Caki2 (cell line): ENCODE measurements at regions not wholly inside any gene's neighbourhood (a gene's known extent, or its start where the extent isn't known, plus 50 kb on each side); places are given as distances from the start of the nearest gene placed in this dataset.

ENCODE experiments used
- DNase-seq: peaks from one replicate; pipeline ENCODE4 v3.0.0-alpha.2; 2015; ENCODE audit warnings: low read depth
- in situ Hi-C: cut with HindIII; loops from 2 replicates; pipeline ENCODE4 v1.10.0; 2016; ENCODE audit warnings: low sequenced_read_pairs, low pct_unique_long_range_greater_than_20kb, mixed read lengths

- in situ Hi-C loops: no loop called here
- DNase-seq: no peak
Measured at GRCh38 chr6:126091466-126091865, 105.1 kb downstream of the TRMT11 start.

GRCh38 chr6:126093108-126093507 is 106.8 kb downstream of the TRMT11 start:
- in situ Hi-C loops: no loop called here

GRCh38 chr6:126094411-126094810 is 108.1 kb downstream of the TRMT11 start:
- in situ Hi-C loops: no loop called here

More at GRCh38 chr6:126093108-126093507, 106.8 kb downstream of the TRMT11 start:
- no peak for DNase-seq

GRCh38 chr6:126100386-126100785 is 114.0 kb downstream of the TRMT11 start:
- DNase-seq: no peak
- in situ Hi-C loops: no loop called here

More at GRCh38 chr6:126094411-126094810, 108.1 kb downstream of the TRMT11 start:
- DNase-seq: no peak

- in situ Hi-C loops: no loop called here
- no peak for DNase-seq
Measured at GRCh38 chr6:126102358-126102757, 116.0 kb downstream of the TRMT11 start.

GRCh38 chr6:126103993-126104392 is 117.7 kb downstream of the TRMT11 start:
- DNase-seq: no peak
- in situ Hi-C loops: no loop called here

GRCh38 chr6:126107475-126108166 is 121.3 kb downstream of the TRMT11 start:
- DNase-seq: no peak
- in situ Hi-C loops: no loop called here

GRCh38 chr6:126110512-126111270 is 124.4 kb downstream of the TRMT11 start:
- DNase-seq: no peak
- in situ Hi-C loops: no loop called here

- in situ Hi-C loops: no loop called here
Measured at GRCh38 chr6:126111327-126111726, 125.0 kb downstream of the TRMT11 start.

GRCh38 chr6:126112171-126112632 is 125.9 kb downstream of the TRMT11 start:
- in situ Hi-C loops: no loop called here
- no peak for DNase-seq

More at GRCh38 chr6:126111327-126111726, 125.0 kb downstream of the TRMT11 start:
- DNase-seq: no peak

- DNase-seq: no peak
- in situ Hi-C loops: no loop called here
Measured at GRCh38 chr6:126113261-126113660, 126.9 kb downstream of the TRMT11 start.

GRCh38 chr6:126117251-126117650 is 130.9 kb downstream of the TRMT11 start:
- no peak for DNase-seq
- in situ Hi-C loops: no loop called here

GRCh38 chr6:126118058-126118755 is 131.9 kb downstream of the TRMT11 start:
- in situ Hi-C loops: no loop called here
- DNase-seq: no peak

GRCh38 chr6:126118936-126119335 is 132.6 kb downstream of the TRMT11 start:
- in situ Hi-C loops: no loop called here
- no peak for DNase-seq

GRCh38 chr6:126123226-126123625 is 136.9 kb downstream of the TRMT11 start:
- no peak for DNase-seq

GRCh38 chr6:126127659-126128058 is 141.3 kb downstream of the TRMT11 start:
- in situ Hi-C loops: no loop called here
- no peak for DNase-seq

More at GRCh38 chr6:126123226-126123625, 136.9 kb downstream of the TRMT11 start:
- in situ Hi-C loops: no loop called here

GRCh38 chr6:126131246-126131645 is 144.9 kb downstream of the TRMT11 start:
- in situ Hi-C loops: no loop called here
- no peak for DNase-seq

GRCh38 chr6:126133984-126134383 is 147.6 kb downstream of the TRMT11 start:
- no peak for DNase-seq
- in situ Hi-C loops: no loop called here

- DNase-seq: no peak
- in situ Hi-C loops: no loop called here
Measured at GRCh38 chr6:126134491-126134890, 148.2 kb downstream of the TRMT11 start.
